ENCODE measurements at regions not wholly inside any gene's neighbourhood (a gene's known extent, or its start where the extent isn't known, plus 50 kb on each side); places are given as distances from the start of the nearest gene placed in this dataset.

- TF ChIP-seq NCOA2 (CRISPR knock-in tag; IDR thresholded peaks at IDR 0.05) (no peak), ZFYVE20 (CRISPR knock-in tag; IDR thresholded peaks at IDR 0.05; ENCODE audit: borderline replicate concordance, low read depth) (no peak), REXO4 (CRISPR knock-in tag; IDR thresholded peaks at IDR 0.05; ENCODE audit: borderline replicate concordance) (no peak), HOXA5 (CRISPR knock-in tag; IDR thresholded peaks at IDR 0.05) (no peak), CEBPG (CRISPR knock-in tag; IDR thresholded peaks at IDR 0.05) (no peak), ZNF816 (CRISPR knock-in tag; IDR thresholded peaks at IDR 0.05; ENCODE audit: borderline replicate concordance) (no peak), ZNF563 (CRISPR knock-in tag; IDR thresholded peaks at IDR 0.05) (no peak)
These were observed 1003.3 kb upstream of the NR2F2 start for GRCh38 chr15:95327183-95327525.
